Gastrocnemius medialis (tissue), 4 donors: ENCODE measurements at regions not wholly inside any gene's neighbourhood (a gene's known extent, or its start where the extent isn't known, plus 50 kb on each side); places are given as distances from the start of the nearest gene placed in this dataset.
"Not testable (repeated sequence)": the region's sequence is repeated elsewhere in the genome, so short reads cannot be mapped to it uniquely, and the experiment has no call there.

Experiments used
- ATAC-seq, 2 donors: fragments of 150-250 bp; one replicate each; pipeline ENCODE4 v1.9.1; 2016
- DNase-seq, 2 donors: peaks; one replicate each; pipeline ENCODE4 v3.0.0-alpha.2; 2019
- H3K27ac ChIP-seq, 4 donors: fragments of 200-600 bp; sonication (generic); 1 replicate in 1 of 4; 2 replicates in 3 of 4; pipeline ENCODE4 v1.5.1; 2016 to 2018; ENCODE audit warnings: mild to moderate bottlenecking in 2 of 4, moderate library complexity in 1 of 4
- H3K27me3 ChIP-seq, 3 donors: fragments of 200-600 bp; sonication (generic) in 2 of 3; 1 replicate in 1 of 3; 2 replicates in 2 of 3; pipeline versions ENCODE4 v1.5.1 to v1.6.0; 2016 to 2019; ENCODE audit warnings: mild to moderate bottlenecking in 1 of 3, moderate library complexity in 1 of 3
- H3K36me3 ChIP-seq, 2 donors: fragments of 200-600 bp; sonication (generic) in 1 of 2; one replicate each; pipeline ENCODE4 v1.5.1; 2017 to 2018
- H3K4me1 ChIP-seq, 2 donors: fragments of 200-600 bp; sonication (generic) in 1 of 2; one replicate each; pipeline ENCODE4 v1.5.1; 2016 to 2017; ENCODE audit warnings: mild to moderate bottlenecking in 2 of 2
- H3K4me3 ChIP-seq, 4 donors: fragments of 200-600 bp; sonication (generic) in 3 of 4; 1 replicate in 1 of 4; 2 replicates in 3 of 4; pipeline ENCODE4 v1.5.1; 2016 to 2019; ENCODE audit warnings: mild to moderate bottlenecking in 2 of 4
- H3K9me3 ChIP-seq, 3 donors: fragments of 200-600 bp; sonication (generic) in 2 of 3; 1 replicate in 1 of 3; 2 replicates in 2 of 3; pipeline ENCODE4 v1.5.1; 2016 to 2019
- POLR2A ChIP-seq, 2 donors: fragments of 450-650 bp; IDR thresholded peaks; one replicate each; pipeline ENCODE4 v1.6.1; 2017; ENCODE audit warnings: antibody characterized with exemption in 2 of 2, mild to moderate bottlenecking in 2 of 2, moderate library complexity in 2 of 2
- in situ Hi-C, 4 donors: fragments of 200-750 bp; cut with MboI; loops; one replicate each; pipeline versions ENCODE4 v1.15.0 to v1.8.0; 2017; ENCODE audit warnings: low sequenced_read_pairs in 4 of 4
- intact Hi-C: fragments of 100-400 bp; cut with DNase I; formaldehyde crosslinking; loops from one replicate; pipeline ENCODE4 v1.15.1; 2023; ENCODE audit warnings: low total_unique reads
- TF ChIP-seq, protein P1 (sequence below), 5 experiments: fragments of 450-650 bp in 3 of 5; fragments of 200-600 bp in 2 of 5; sonication (generic) in 2 of 5; IDR thresholded peaks in 4 of 5; conservative IDR thresholded peaks in 1 of 5; 1 replicate in 4 of 5; 2 replicates in 1 of 5; pipeline ENCODE4 v1.5.1; 2016 to 2019; ENCODE audit warnings: antibody characterized with exemption in 5 of 5, mild to moderate bottlenecking in 3 of 5, moderate library complexity in 3 of 5

DNA sequence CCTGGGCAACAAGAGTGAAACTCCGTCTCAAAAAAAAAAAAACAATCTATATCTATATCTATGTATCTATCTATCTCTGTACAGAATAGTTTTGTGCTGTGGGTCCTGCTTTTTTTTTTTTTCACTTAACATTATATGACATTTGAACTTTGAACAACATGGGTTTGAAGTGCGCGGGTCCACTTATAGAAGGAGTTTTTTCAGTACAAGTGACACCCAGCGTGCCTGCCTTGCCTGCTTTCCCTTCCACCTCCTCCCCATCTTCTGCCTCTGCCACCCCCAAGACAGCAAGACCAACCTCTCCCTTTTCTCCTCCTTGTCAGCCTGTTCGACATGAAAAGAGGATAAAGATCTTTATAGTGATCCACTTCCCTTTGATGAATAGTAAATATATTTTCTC, 102.2 kb upstream of the KCNG1 start:
- ATAC-seq: no peak
- in situ Hi-C loops: no loop called here
- intact Hi-C loops: no loop called here
- DNase-seq: no peak
- Histone ChIP-seq H3K36me3 (no peaks in the 10 kb centered on the region), H3K4me3 (no peak overlapping the region), H3K27me3 (peaks cover 0 to 13% (median 3%) of the 10 kb centered on the region in 3 donors), H3K4me1 (no peaks in the 10 kb centered on the region), H3K9me3 (no peaks in the 10 kb centered on the region), H3K27ac (no peak overlapping the region)
- TF ChIP-seq, protein P1, sequence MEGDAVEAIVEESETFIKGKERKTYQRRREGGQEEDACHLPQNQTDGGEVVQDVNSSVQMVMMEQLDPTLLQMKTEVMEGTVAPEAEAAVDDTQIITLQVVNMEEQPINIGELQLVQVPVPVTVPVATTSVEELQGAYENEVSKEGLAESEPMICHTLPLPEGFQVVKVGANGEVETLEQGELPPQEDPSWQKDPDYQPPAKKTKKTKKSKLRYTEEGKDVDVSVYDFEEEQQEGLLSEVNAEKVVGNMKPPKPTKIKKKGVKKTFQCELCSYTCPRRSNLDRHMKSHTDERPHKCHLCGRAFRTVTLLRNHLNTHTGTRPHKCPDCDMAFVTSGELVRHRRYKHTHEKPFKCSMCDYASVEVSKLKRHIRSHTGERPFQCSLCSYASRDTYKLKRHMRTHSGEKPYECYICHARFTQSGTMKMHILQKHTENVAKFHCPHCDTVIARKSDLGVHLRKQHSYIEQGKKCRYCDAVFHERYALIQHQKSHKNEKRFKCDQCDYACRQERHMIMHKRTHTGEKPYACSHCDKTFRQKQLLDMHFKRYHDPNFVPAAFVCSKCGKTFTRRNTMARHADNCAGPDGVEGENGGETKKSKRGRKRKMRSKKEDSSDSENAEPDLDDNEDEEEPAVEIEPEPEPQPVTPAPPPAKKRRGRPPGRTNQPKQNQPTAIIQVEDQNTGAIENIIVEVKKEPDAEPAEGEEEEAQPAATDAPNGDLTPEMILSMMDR (IDR thresholded peaks at IDR 0.05 in 4 of 5, conservative IDR thresholded peaks at IDR 0.05 in 1 of 5): no peak
- TF ChIP-seq POLR2A (IDR thresholded peaks at IDR 0.05): no peak

GRCh38 chr20:51123887-51124286, 101.0 kb upstream of the KCNG1 start:
- DNase-seq, ATAC-seq, H3K4me3 ChIP-seq, H3K4me1 ChIP-seq, intact Hi-C loops, H3K36me3 ChIP-seq, in situ Hi-C loops, H3K9me3 ChIP-seq, H3K27ac ChIP-seq: not testable (repeated sequence)
- peaks cover 0 to 19% (median 3%) of the 10 kb centered on the region in 3 donors for H3K27me3 ChIP-seq

GRCh38 chr20:51122931-51123658, 100.2 kb upstream of the KCNG1 start:
- intact Hi-C loops: no loop called here
- H3K9me3 ChIP-seq: no peaks in the 10 kb centered on the region
- H3K27ac ChIP-seq: no peak overlapping the region
- peaks cover 0 to 22% (median 3%) of the 10 kb centered on the region in 3 donors for H3K27me3 ChIP-seq
- no peaks in the 10 kb centered on the region for H3K4me1 ChIP-seq
- in situ Hi-C loops: no loop called here
- no peak for DNase-seq
- TF ChIP-seq, protein P1 (IDR thresholded peaks at IDR 0.05 in 4 of 5, conservative IDR thresholded peaks at IDR 0.05 in 1 of 5): no peak
- TF ChIP-seq POLR2A (IDR thresholded peaks at IDR 0.05): no peak
- no peak for ATAC-seq
- no peaks in the 10 kb centered on the region for H3K36me3 ChIP-seq
- no peak overlapping the region for H3K4me3 ChIP-seq

GRCh38 chr20:51121901-51122412, 99.0 kb upstream of the KCNG1 start:
- no peaks in the 10 kb centered on the region for H3K36me3 ChIP-seq
- ATAC-seq: no peak
- H3K27ac ChIP-seq: no peak overlapping the region
- TF ChIP-seq, protein P1 (IDR thresholded peaks at IDR 0.05 in 4 of 5, conservative IDR thresholded peaks at IDR 0.05 in 1 of 5): no peak
- H3K4me1 ChIP-seq: no peaks in the 10 kb centered on the region
- DNase-seq: no peak
- intact Hi-C loops (no loop called here), in situ Hi-C loops (no loop called here)
- no peaks in the 10 kb centered on the region for H3K9me3 ChIP-seq
- no peak overlapping the region for H3K4me3 ChIP-seq
- peaks cover 0 to 22% (median 3%) of the 10 kb centered on the region in 3 donors for H3K27me3 ChIP-seq

- ATAC-seq (no peak), DNase-seq (no peak)
- no peaks in the 10 kb centered on the region for H3K36me3 ChIP-seq
- no peaks in the 10 kb centered on the region for H3K9me3 ChIP-seq
- in situ Hi-C loops (no loop called here), intact Hi-C loops (no loop called here)
- H3K4me3 ChIP-seq: no peak overlapping the region
- no peak for TF ChIP-seq POLR2A (IDR thresholded peaks at IDR 0.05)
- TF ChIP-seq, protein P1 (IDR thresholded peaks at IDR 0.05 in 4 of 5, conservative IDR thresholded peaks at IDR 0.05 in 1 of 5): no peak
- H3K4me1 ChIP-seq: no peaks in the 10 kb centered on the region
- no peak overlapping the region for H3K27ac ChIP-seq
- H3K27me3 ChIP-seq: peaks cover 0 to 22% (median 3%) of the 10 kb centered on the region in 3 donors
These were observed 98.4 kb upstream of the KCNG1 start for GRCh38 chr20:51121272-51121671.
